ENCODE measurements at regions not wholly inside any gene's neighbourhood (a gene's known extent, or its start where the extent isn't known, plus 50 kb on each side); places are given as distances from the start of the nearest gene placed in this dataset.

- DNase-seq (ENCODE audit: extremely low spot score, unreplicated experiment): no peak
- Mint-ChIP-seq H3K36me3 (no peaks in the 10 kb centered on the region), H3K9me3 (peaks cover 5% of the 10 kb centered on the region), H3K4me1 (ENCODE audit: unreplicated experiment) (peaks cover 24% of the 10 kb centered on the region), H3K27me3 (peaks cover 5% of the 10 kb centered on the region), H3K4me3 (no peak overlapping the region), H3K27ac (no peak overlapping the region)
- no peak for TF ChIP-seq CTCF (conservative IDR thresholded peaks at IDR 0.05)
Observed at GRCh38 chr10:128928231-128928836, 538.7 kb upstream of the MGMT start.

DNA sequence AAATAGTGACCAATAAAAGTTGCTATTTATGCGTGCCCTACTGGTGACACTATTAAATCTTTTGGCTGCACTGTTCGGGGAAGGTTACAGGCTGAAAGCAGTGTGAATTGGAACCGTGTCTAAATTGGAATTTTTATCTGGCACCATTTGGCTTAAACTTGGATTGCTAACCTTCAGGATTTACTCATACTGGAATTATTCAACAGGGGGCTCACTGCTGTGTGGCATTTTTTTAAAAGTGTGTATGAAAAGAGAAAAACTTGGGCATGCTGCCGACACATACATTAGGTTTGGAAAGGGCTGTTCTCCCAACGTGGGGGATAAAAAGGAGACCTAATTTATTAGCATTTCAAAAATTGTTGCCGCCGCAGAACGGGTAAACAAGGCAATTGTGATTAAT, 537.9 kb upstream of the MGMT start:
- peaks cover 26% of the 10 kb centered on the region for H3K4me1 Mint-ChIP-seq (ENCODE audit: unreplicated experiment)

DNA sequence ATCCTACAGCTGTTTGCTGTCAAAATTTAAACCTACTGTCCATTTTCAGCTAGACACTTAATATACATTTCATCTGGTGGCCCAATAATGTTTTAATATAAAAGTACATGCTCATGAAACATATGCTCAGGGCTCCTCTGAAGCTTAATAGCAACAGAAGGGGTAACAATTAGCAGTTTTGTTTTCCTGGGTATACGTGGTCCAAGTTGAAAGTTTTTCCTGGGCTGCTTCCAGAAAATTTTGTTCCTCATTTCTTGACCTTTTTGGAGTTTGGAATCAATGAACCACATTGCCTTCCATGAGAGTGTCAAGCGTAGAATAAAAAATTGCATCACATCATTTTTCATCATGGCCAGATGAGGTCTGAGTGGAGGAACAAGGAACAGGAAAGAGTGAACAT, 537.3 kb upstream of the MGMT start:
- no peak for DNase-seq (ENCODE audit: extremely low spot score, unreplicated experiment)
- Mint-ChIP-seq H3K27me3 (peaks cover 13% of the 10 kb centered on the region), H3K4me1 (ENCODE audit: unreplicated experiment) (peaks cover 32% of the 10 kb centered on the region), H3K9me3 (no peaks in the 10 kb centered on the region), H3K4me3 (no peak overlapping the region), H3K36me3 (no peaks in the 10 kb centered on the region), H3K27ac (no peak overlapping the region)
- no peak for TF ChIP-seq CTCF (conservative IDR thresholded peaks at IDR 0.05)

More for the DNA sequence above, 537.9 kb upstream of the MGMT start:
- H3K36me3 Mint-ChIP-seq: no peaks in the 10 kb centered on the region
- H3K9me3 Mint-ChIP-seq: peaks cover 5% of the 10 kb centered on the region
- no peak for DNase-seq (ENCODE audit: extremely low spot score, unreplicated experiment)
- H3K4me3 Mint-ChIP-seq: no peak overlapping the region
- H3K27ac Mint-ChIP-seq: no peak overlapping the region
- H3K27me3 Mint-ChIP-seq: peaks cover 8% of the 10 kb centered on the region
- TF ChIP-seq CTCF (conservative IDR thresholded peaks at IDR 0.05): no peak

DNA sequence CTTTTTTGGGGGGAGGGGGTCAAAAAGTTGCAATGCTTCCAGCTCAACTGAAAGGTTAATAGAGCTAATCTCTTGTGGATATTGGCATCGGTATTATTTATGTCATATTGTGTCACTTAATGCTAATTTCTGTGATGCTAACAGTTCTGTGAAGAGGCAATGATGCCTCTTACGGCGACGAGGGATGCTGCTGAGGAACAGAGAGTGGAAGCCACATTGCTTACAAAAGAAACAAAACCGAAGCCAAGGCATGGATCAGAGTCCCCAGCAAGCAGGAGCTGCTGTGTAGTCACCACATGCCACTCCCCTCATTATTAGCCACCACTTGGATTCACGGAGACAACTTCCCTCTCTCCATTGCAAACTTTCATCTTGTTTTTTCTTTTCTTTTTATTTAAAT, 536.5 kb upstream of the MGMT start:
- Mint-ChIP-seq H3K4me1 (ENCODE audit: unreplicated experiment) (peaks cover 32% of the 10 kb centered on the region), H3K27ac (no peak overlapping the region), H3K9me3 (no peaks in the 10 kb centered on the region), H3K36me3 (no peaks in the 10 kb centered on the region), H3K27me3 (peaks cover 13% of the 10 kb centered on the region), H3K4me3 (no peak overlapping the region)
- no peak for TF ChIP-seq CTCF (conservative IDR thresholded peaks at IDR 0.05)
- DNase-seq (ENCODE audit: extremely low spot score, unreplicated experiment): no peak

- Mint-ChIP-seq H3K4me1 (ENCODE audit: unreplicated experiment) (peaks cover 22% of the 10 kb centered on the region), H3K36me3 (no peaks in the 10 kb centered on the region), H3K9me3 (no peaks in the 10 kb centered on the region), H3K4me3 (no peak overlapping the region), H3K27ac (no peak overlapping the region), H3K27me3 (peaks cover 13% of the 10 kb centered on the region)
- no peak for DNase-seq (ENCODE audit: extremely low spot score, unreplicated experiment)
- TF ChIP-seq CTCF (conservative IDR thresholded peaks at IDR 0.05): no peak
Observed at GRCh38 chr10:128932071-128932820, 534.8 kb upstream of the MGMT start.

All from type B pancreatic cell (in vitro differentiated cells).